ENCODE measurements at regions not wholly inside any gene's neighbourhood (a gene's known extent, or its start where the extent isn't known, plus 50 kb on each side); places are given as distances from the start of the nearest gene placed in this dataset.

DNA sequence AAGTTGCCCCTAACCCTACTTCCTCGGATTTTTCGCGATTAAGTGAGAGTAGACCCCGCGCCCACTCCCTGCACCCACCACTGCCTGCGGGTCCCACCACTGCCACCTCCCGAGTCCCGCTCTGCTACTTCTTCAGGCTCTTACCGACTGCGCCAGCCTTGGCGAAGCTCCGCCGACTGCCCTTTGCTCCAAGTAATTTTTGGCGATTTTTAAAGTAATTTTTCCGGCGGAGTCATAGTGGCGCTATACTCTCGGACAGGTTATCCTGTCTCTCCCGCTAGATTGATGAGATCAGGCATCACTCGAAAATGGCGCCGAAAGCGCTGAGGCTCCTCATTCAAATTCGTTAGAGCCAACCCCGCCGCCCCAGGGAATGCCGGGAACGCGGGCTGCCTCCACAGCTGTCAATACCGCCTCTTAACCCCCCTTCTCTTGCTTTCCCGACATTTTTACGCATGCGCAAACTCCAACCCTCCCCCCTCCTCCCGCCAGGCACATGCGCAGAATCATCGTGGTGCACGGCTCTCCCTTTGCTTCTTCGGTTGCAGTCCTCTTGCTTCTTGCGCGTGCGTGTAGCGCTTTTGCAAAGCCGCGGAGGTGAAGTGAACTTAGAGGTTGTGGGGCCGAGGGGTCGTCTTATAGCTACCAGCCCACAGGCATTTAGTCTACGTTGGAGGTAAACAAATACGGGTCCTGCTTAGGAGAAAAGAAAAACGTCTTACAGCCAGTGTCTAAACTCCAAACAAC lies 66.6 kb downstream of the KCNRG start:
- Mint-ChIP-seq H3K4me3 (peak overlapping the region; percentile 100), H3K27ac (peak overlapping the region; percentile 100), H3K9me3 (no peaks in the 10 kb centered on the region), H3K27me3 (no peaks in the 10 kb centered on the region), H3K36me3 (peaks cover 14% of the 10 kb centered on the region), H3K4me1 (peaks cover 31% of the 10 kb centered on the region)
- ATAC-seq (ENCODE audit: low read depth), result peak; percentile 80
- POLR2A ChIA-PET, result interaction anchor here (0.7 to 10.3 kb wide), 15 partner anchors 10 to 833 kb away, joined by 3 to 224 read pairs (median 6); partner anchors contain the start of genes RNASEH2B and TRIM13
- peak; percentile 95 for DNase-seq

GRCh38 chr13:50082426-50083281 lies 67.4 kb downstream of the KCNRG start:
- ATAC-seq (ENCODE audit: low read depth) (peak; percentile 65), DNase-seq (peak; percentile 71)
- POLR2A ChIA-PET, result interaction anchor here (0.7 to 10.3 kb wide), 11 partner anchors 9 to 832 kb away, joined by 3 to 224 read pairs (median 6); partner anchors contain the start of genes RNASEH2B and TRIM13
- Mint-ChIP-seq H3K4me3 (peak overlapping the region; percentile 100), H3K36me3 (peaks cover 16% of the 10 kb centered on the region), H3K27me3 (no peaks in the 10 kb centered on the region), H3K9me3 (no peaks in the 10 kb centered on the region), H3K4me1 (peaks cover 26% of the 10 kb centered on the region), H3K27ac (peak overlapping the region; percentile 100)

- POLR2A ChIA-PET, result interaction anchor here (0.5 to 10.3 kb wide), 5 partner anchors 41 to 827 kb away, joined by 3 to 224 read pairs (median 4); partner anchors contain the start of gene TRIM13
- Mint-ChIP-seq H3K27me3 (no peaks in the 10 kb centered on the region), H3K4me3 (peak overlapping the region; percentile 55), H3K4me1 (peaks cover 18% of the 10 kb centered on the region), H3K36me3 (peaks cover 10% of the 10 kb centered on the region), H3K9me3 (no peaks in the 10 kb centered on the region), H3K27ac (no peak overlapping the region)
- no peak for ATAC-seq (ENCODE audit: low read depth)
- DNase-seq, result no peak
Measured at GRCh38 chr13:50085063-50085462, 69.8 kb downstream of the KCNRG start.

- H3K4me1 Mint-ChIP-seq, result peaks cover 12% of the 10 kb centered on the region
- H3K27me3 Mint-ChIP-seq, result no peaks in the 10 kb centered on the region
- no peak overlapping the region for H3K27ac Mint-ChIP-seq
- no peak for ATAC-seq (ENCODE audit: low read depth)
- H3K36me3 Mint-ChIP-seq, result peaks cover 12% of the 10 kb centered on the region
- POLR2A ChIA-PET, result no interaction called here
- no peaks in the 10 kb centered on the region for H3K9me3 Mint-ChIP-seq
- no peak for DNase-seq
- H3K4me3 Mint-ChIP-seq, result no peak overlapping the region
Measured at GRCh38 chr13:50089633-50090032, 74.4 kb downstream of the KCNRG start.

GRCh38 chr13:50090211-50090610 lies 75.0 kb downstream of the KCNRG start:
- peaks cover 7% of the 10 kb centered on the region for H3K4me1 Mint-ChIP-seq
- H3K4me3 Mint-ChIP-seq, result no peak overlapping the region
- no peak for ATAC-seq (ENCODE audit: low read depth)
- H3K27me3 Mint-ChIP-seq, result no peaks in the 10 kb centered on the region
- no peak overlapping the region for H3K27ac Mint-ChIP-seq
- H3K36me3 Mint-ChIP-seq, result peaks cover 12% of the 10 kb centered on the region
- H3K9me3 Mint-ChIP-seq, result no peaks in the 10 kb centered on the region
- no peak for DNase-seq
- POLR2A ChIA-PET, result no interaction called here

DNA sequence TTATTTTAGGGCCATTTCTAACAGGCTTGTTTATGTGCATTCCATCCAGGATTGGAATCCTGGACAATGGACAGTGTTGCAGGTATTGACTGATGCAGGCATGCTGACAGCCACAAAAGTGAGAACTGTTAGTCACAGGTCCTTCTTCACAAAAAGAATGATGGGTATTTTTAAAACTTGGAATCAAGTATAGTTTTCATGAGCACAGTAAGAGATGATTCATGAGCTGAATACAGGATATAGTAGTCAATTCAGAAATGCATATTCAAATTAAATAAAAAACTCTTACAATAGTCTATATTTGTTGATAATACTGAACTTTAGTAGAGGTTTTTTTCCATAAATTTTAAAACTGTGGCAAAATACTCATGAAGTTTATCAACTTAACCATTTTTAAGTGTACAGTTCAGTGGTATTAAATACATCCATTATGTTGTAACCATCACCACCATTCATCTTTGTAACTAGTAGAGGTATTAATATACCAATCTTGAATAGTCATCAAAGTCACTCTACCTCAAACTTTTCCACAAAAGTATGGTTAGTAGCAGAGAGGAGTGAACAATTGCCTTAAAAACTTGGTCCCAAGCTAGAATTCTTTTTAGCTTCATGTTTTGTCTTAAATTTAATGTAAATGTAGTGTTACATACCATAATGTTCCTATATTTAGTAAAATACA lies 79.5 kb downstream of the KCNRG start:
- Mint-ChIP-seq H3K27ac (no peak overlapping the region), H3K27me3 (no peaks in the 10 kb centered on the region), H3K4me1 (peaks cover 10% of the 10 kb centered on the region), H3K9me3 (peaks cover 16% of the 10 kb centered on the region), H3K36me3 (peaks cover 37% of the 10 kb centered on the region), H3K4me3 (no peak overlapping the region)
- DNase-seq (no peak), ATAC-seq (ENCODE audit: low read depth) (no peak)
- POLR2A ChIA-PET, result no interaction called here

DNA sequence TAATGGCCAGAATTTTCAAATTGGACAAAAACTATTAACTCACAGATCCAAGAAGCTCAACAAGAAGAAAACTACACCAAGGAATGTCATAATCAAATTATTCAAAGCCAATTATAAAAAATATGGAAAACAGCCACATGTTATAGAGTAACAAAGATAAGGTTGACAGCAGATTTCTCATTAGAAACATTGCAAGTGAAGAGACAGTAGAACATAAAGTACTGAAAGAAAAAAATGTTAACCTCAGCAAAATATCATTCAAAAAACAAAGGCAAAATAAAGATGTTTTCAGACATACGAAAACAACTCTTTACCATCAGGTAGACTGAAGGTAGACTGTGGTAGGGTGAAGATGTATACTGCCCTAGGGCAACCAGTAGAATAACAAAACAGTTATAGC lies 83.4 kb downstream of the KCNRG start:
- POLR2A ChIA-PET, result interaction anchor here (0.8 to 0.9 kb wide), 2 partner anchors 25 to 26 kb away, joined by 3 read pairs; no protein-coding TSS in a partner anchor
- DNase-seq (no peak), ATAC-seq (ENCODE audit: low read depth) (no peak)
- Mint-ChIP-seq H3K9me3 (peaks cover 16% of the 10 kb centered on the region), H3K4me1 (peaks cover 10% of the 10 kb centered on the region), H3K36me3 (peaks cover 42% of the 10 kb centered on the region), H3K4me3 (no peak overlapping the region), H3K27ac (no peak overlapping the region), H3K27me3 (no peaks in the 10 kb centered on the region)

DNA sequence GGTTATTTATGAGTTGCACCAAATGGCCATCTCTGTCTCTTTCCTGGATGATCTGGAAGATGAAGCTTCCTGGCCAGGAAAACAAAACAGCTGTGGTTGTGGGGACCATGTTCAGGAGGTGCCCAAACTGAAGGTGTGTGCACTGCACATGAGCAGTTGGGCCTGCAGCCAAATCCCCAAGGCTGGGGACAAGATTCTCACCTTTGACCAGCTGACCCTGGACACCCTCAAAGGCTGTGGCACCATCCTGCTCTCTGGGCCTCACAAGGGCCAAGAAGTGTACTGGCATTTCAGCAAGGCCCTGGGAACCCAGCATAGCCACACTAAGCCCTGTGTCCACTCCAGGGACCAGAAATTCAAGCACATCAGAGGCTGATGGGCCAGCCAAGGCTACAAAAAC lies 84.2 kb downstream of the KCNRG start:
- Mint-ChIP-seq H3K36me3 (peaks cover 41% of the 10 kb centered on the region), H3K4me3 (no peak overlapping the region), H3K9me3 (peaks cover 16% of the 10 kb centered on the region), H3K27ac (no peak overlapping the region), H3K4me1 (peaks cover 9% of the 10 kb centered on the region), H3K27me3 (no peaks in the 10 kb centered on the region)
- POLR2A ChIA-PET, result no interaction called here
- ATAC-seq (ENCODE audit: low read depth), result no peak
- no peak for DNase-seq

- Mint-ChIP-seq H3K9me3 (peaks cover 15% of the 10 kb centered on the region), H3K36me3 (peaks cover 37% of the 10 kb centered on the region), H3K27me3 (no peaks in the 10 kb centered on the region), H3K4me3 (no peak overlapping the region), H3K27ac (no peak overlapping the region), H3K4me1 (peaks cover 6% of the 10 kb centered on the region)
- POLR2A ChIA-PET, result interaction anchor here (3.8 kb wide), 1 partner anchor 23 kb away, joined by 11 read pairs; no protein-coding TSS in a partner anchor
- DNase-seq (no peak), ATAC-seq (ENCODE audit: low read depth) (no peak)
Measured at GRCh38 chr13:50101590-50101989, 86.3 kb downstream of the KCNRG start.

GRCh38 chr13:50104493-50104892 lies 89.2 kb downstream of the KCNRG start:
- Mint-ChIP-seq H3K36me3 (peaks cover 17% of the 10 kb centered on the region), H3K27ac (no peak overlapping the region), H3K27me3 (no peaks in the 10 kb centered on the region), H3K4me1 (peaks cover 8% of the 10 kb centered on the region), H3K9me3 (no peaks in the 10 kb centered on the region), H3K4me3 (no peak overlapping the region)
- DNase-seq, result no peak
- POLR2A ChIA-PET, result interaction anchor here (3.8 kb wide), 1 partner anchor 20 kb away, joined by 11 read pairs; no protein-coding TSS in a partner anchor
- ATAC-seq (ENCODE audit: low read depth), result no peak

DNA sequence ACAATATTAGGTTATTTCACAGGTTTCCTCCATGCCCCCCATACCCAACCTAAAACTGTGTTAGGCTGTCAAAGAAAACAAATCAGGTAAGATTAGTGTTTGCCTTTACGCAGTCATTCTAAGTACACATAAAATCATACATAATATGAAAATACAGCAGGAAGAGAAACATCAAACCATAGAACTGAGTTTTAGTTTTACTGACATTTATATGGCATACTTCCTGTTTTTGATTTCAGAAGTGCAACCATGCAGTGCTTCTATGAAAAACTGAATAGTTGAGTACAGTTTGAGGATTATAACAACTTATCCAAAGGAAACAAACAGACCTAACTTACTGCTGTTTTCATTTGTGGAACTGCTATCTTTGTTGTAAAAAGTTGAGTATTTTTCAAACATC lies 91.3 kb downstream of the KCNRG start:
- H3K9me3 Mint-ChIP-seq, result no peaks in the 10 kb centered on the region
- no peaks in the 10 kb centered on the region for H3K27me3 Mint-ChIP-seq
- POLR2A ChIA-PET, result interaction anchor here (1.1 to 1.8 kb wide), 4 partner anchors 10 to 25 kb away, joined by 3 to 12 read pairs (median 4); no protein-coding TSS in a partner anchor
- peak overlapping the region; percentile 84 for H3K27ac Mint-ChIP-seq
- H3K4me1 Mint-ChIP-seq, result peaks cover 13% of the 10 kb centered on the region
- peaks cover 16% of the 10 kb centered on the region for H3K36me3 Mint-ChIP-seq
- DNase-seq, result no peak
- peak overlapping the region; percentile 56 for H3K4me3 Mint-ChIP-seq
- no peak for ATAC-seq (ENCODE audit: low read depth)

- peaks cover 13% of the 10 kb centered on the region for H3K4me1 Mint-ChIP-seq
Measured at GRCh38 chr13:50107205-50107604, 92.0 kb downstream of the KCNRG start.

GRCh38 chr13:50114961-50115360 lies 99.7 kb downstream of the KCNRG start:
- Mint-ChIP-seq H3K27ac (no peak overlapping the region), H3K4me3 (no peak overlapping the region), H3K27me3 (no peaks in the 10 kb centered on the region), H3K9me3 (no peaks in the 10 kb centered on the region), H3K4me1 (peaks cover 6% of the 10 kb centered on the region), H3K36me3 (peaks cover 3% of the 10 kb centered on the region)
- POLR2A ChIA-PET, result interaction anchor here (2.3 kb wide), 1 partner anchor 9 kb away, joined by 15 read pairs; no protein-coding TSS in a partner anchor
- ATAC-seq (ENCODE audit: low read depth) (no peak), DNase-seq (no peak)

More at GRCh38 chr13:50107205-50107604, 92.0 kb downstream of the KCNRG start:
- ATAC-seq (ENCODE audit: low read depth) (no peak), DNase-seq (no peak)
- POLR2A ChIA-PET, result interaction anchor here (1.1 to 1.8 kb wide), 4 partner anchors 9 to 25 kb away, joined by 3 to 12 read pairs (median 4); no protein-coding TSS in a partner anchor
- Mint-ChIP-seq H3K36me3 (peaks cover 16% of the 10 kb centered on the region), H3K4me3 (no peak overlapping the region), H3K27me3 (no peaks in the 10 kb centered on the region), H3K9me3 (no peaks in the 10 kb centered on the region), H3K27ac (no peak overlapping the region)
